ENCODE measurements at regions not wholly inside any gene's neighbourhood (a gene's known extent, or its start where the extent isn't known, plus 50 kb on each side); places are given as distances from the start of the nearest gene placed in this dataset.

DNA sequence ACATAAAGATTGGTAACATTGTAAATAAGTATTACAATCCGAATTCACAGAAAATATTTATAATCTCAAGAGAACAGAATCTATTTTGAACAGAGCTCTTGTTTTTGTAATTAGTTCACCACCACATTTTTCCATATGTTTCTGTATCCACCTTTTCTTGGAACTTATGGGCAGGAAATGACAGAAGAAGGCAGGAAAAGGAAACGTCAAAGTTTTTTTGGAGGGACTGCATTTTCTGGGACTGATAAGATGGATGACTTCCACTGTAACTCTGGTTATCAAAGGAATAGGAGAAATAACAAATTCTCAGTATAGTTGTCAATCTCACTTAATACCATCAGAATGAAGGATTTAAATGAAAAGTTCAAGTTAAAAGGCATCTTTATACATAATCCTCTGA, 75.1 kb upstream of the SMNDC1 start:
- Histone ChIP-seq H3K36me3 (no peaks in the 10 kb centered on the region), H3K4me1 (no peaks in the 10 kb centered on the region), H3K27me3 (no peaks in the 10 kb centered on the region), H3K9me3 (no peaks in the 10 kb centered on the region), H3K27ac (no peak overlapping the region), H3K4me3 (no peak overlapping the region)
- DNase-seq (ENCODE audit: low spot score in 2 of 2), result no peak
- 42 to 55% methylated on average over 2 of the region's 2 CpGs for WGBS, 2 donors
- TF ChIP-seq, protein P1, sequence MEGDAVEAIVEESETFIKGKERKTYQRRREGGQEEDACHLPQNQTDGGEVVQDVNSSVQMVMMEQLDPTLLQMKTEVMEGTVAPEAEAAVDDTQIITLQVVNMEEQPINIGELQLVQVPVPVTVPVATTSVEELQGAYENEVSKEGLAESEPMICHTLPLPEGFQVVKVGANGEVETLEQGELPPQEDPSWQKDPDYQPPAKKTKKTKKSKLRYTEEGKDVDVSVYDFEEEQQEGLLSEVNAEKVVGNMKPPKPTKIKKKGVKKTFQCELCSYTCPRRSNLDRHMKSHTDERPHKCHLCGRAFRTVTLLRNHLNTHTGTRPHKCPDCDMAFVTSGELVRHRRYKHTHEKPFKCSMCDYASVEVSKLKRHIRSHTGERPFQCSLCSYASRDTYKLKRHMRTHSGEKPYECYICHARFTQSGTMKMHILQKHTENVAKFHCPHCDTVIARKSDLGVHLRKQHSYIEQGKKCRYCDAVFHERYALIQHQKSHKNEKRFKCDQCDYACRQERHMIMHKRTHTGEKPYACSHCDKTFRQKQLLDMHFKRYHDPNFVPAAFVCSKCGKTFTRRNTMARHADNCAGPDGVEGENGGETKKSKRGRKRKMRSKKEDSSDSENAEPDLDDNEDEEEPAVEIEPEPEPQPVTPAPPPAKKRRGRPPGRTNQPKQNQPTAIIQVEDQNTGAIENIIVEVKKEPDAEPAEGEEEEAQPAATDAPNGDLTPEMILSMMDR (IDR thresholded peaks at IDR 0.05), result no peak
- TF ChIP-seq POLR2A (IDR thresholded peaks at IDR 0.05), result no peak

DNA sequence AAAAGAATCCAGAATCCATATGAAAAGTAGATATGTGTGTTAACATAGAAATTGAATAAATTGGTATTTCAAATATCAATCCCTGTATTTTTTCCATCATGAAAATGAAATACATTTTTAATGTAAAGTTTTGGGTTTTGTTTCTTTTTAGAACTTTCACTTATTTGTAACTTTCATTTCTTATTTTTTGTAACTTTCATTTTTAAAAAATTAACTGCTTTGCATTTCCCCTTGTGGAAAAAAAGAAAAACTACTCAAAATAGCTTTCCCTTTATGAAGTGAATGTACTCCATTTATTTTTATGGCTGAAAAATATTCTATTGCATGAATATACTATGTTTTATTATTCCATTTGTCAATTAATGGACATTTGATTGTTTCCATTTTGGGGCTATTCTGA, 75.6 kb upstream of the SMNDC1 start:
- DNase-seq (ENCODE audit: low spot score in 2 of 2), result no peak
- Histone ChIP-seq H3K4me1 (no peaks in the 10 kb centered on the region), H3K27me3 (no peaks in the 10 kb centered on the region), H3K9me3 (no peaks in the 10 kb centered on the region), H3K4me3 (no peak overlapping the region), H3K27ac (no peak overlapping the region), H3K36me3 (no peaks in the 10 kb centered on the region)
- TF ChIP-seq, protein P1 (IDR thresholded peaks at IDR 0.05), result no peak
- no peak for TF ChIP-seq EP300 (IDR thresholded peaks at IDR 0.05)
- no peak for TF ChIP-seq POLR2A (IDR thresholded peaks at IDR 0.05)

DNA sequence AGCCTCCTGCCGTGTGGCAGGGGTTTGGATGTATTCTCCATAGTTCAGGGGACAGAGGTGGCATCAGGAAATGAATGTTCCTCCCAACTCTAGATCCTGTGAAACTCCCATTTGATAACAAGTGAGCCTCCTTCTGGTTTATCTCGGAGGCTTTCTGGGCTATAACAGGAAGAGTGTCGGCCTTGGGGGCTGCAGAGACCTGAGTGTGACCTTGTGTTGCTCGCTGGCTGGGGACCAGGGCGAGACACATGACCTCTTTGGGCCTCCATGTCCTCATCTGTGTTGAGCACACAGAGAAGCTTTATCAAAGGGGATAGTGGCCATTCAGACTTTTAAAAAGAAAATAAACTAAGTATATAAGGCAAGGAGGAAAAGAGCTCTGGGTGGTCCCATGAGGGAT, 78.0 kb upstream of the SMNDC1 start:
- no peak overlapping the region for H3K4me3 ChIP-seq
- H3K36me3 ChIP-seq, result no peaks in the 10 kb centered on the region
- TF ChIP-seq POLR2A (IDR thresholded peaks at IDR 0.05), result no peak
- TF ChIP-seq, protein P1 (IDR thresholded peaks at IDR 0.05), result no peak
- no peak for TF ChIP-seq EP300 (IDR thresholded peaks at IDR 0.05)
- H3K4me1 ChIP-seq, result no peaks in the 10 kb centered on the region
- H3K9me3 ChIP-seq, result no peaks in the 10 kb centered on the region
- H3K27ac ChIP-seq, result no peak overlapping the region
- 61 to 62% methylated on average over 5 of the region's 5 CpGs for WGBS, 2 donors
- DNase-seq (ENCODE audit: low spot score in 2 of 2), result no peak
- H3K27me3 ChIP-seq, result no peaks in the 10 kb centered on the region

DNA sequence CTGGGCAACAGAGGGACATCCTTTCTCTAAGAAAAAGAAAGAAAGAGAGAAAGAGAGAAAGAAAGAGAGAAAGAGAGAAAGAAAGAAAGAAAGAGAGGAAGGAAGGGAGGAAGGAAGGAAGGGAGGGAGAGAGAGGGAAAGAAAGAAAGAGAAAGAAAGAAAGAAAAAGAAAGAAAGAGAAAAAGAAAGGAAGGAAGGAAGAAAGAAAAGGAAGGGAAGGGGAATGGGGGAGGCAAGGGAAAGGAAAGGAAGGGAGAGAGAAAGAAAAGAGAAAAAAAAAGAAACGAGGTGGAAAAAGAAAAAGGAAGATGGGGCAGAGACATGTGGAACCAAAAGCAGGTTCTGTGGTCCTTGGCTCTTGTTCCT, 82.9 kb upstream of the SMNDC1 start:
- peaks cover 0 to 9% (median 1%) of the 10 kb centered on the region in 4 donors for H3K4me1 ChIP-seq
- H3K4me3 ChIP-seq, result no peak overlapping the region
- no peaks in the 10 kb centered on the region for H3K27me3 ChIP-seq
- H3K9me3 ChIP-seq, result no peaks in the 10 kb centered on the region
- 48 to 50% methylated on average over 1 of the region's 1 CpG for WGBS, 2 donors
- DNase-seq (ENCODE audit: low spot score in 2 of 2), result no peak
- TF ChIP-seq, protein P1 (IDR thresholded peaks at IDR 0.05), result no peak
- TF ChIP-seq EP300 (IDR thresholded peaks at IDR 0.05), result no peak
- TF ChIP-seq POLR2A (IDR thresholded peaks at IDR 0.05), result no peak
- H3K36me3 ChIP-seq, result no peaks in the 10 kb centered on the region
- no peak overlapping the region for H3K27ac ChIP-seq

DNA sequence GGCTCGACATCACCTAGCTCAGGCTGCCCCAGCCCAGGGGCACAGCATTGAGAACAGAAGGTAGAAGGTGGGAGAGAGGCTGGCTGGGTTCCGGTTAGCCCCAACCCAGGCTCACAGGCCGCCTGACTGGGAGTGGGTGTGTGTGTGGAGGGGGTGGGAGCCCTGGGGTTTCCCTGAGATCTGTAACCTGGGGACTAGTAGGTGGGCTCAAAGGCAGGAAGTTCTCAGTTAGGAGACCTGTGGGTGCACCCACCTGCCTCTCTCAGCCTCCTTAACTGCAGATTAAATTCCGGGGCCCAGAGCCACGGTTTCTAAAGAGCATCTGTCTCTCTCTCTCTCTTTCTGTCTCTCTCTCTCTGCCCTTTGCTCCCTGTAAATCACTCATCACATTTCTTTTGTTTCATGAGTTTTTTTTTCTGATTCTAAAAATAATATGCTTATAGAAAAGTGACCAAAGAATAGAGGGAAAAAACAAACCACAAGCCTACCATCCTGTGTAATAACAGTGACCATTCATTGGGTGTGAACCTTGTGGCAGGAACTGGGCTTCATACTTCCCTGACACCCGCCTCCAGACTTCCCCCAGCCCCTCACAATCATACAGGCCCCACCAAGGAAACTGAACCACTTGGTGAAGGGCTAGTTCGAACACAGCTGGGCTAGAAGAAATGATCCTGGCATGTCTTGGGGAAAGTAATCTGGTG, 83.4 kb upstream of the SMNDC1 start:
- no peaks in the 10 kb centered on the region for H3K27me3 ChIP-seq
- H3K36me3 ChIP-seq, result no peaks in the 10 kb centered on the region
- no peak overlapping the region for H3K27ac ChIP-seq
- 49 to 55% methylated on average over 7 of the region's 7 CpGs for WGBS, 2 donors
- no peak for DNase-seq (ENCODE audit: low spot score in 2 of 2)
- H3K4me3 ChIP-seq, result no peak overlapping the region
- H3K9me3 ChIP-seq, result no peaks in the 10 kb centered on the region
- TF ChIP-seq POLR2A (IDR thresholded peaks at IDR 0.05) (no peak), EP300 (IDR thresholded peaks at IDR 0.05) (no peak)
- TF ChIP-seq, protein P1 (IDR thresholded peaks at IDR 0.05), result no peak
- H3K4me1 ChIP-seq, result peaks cover 0 to 14% (median 4%) of the 10 kb centered on the region in 4 donors

Measured in tibial nerve (tissue), 4 donors.